NCI-H2171 treated with DMSO at 0.1 percent for 48 hours (cell line): ENCODE measurements at regions not wholly inside any gene's neighbourhood (a gene's known extent, or its start where the extent isn't known, plus 50 kb on each side); places are given as distances from the start of the nearest gene placed in this dataset.
"Not testable (repeated sequence)": the region's sequence is repeated elsewhere in the genome, so short reads cannot be mapped to it uniquely, and the experiment has no call there.

Source experiments
- DNase-seq: peaks from one replicate; lab custom pipeline; 2025; lab: John Stamatoyannopoulos, UW

- DNase-seq: no peak
Measured at GRCh38 chr7:104956753-104957450, 57.1 kb upstream of the KMT2E start.

- no peak for DNase-seq
Measured at GRCh38 chr7:104958371-104958865, 55.6 kb upstream of the KMT2E start.

GRCh38 chr7:104959483-104959882, 54.5 kb upstream of the KMT2E start:
- DNase-seq: not testable (repeated sequence)

DNA sequence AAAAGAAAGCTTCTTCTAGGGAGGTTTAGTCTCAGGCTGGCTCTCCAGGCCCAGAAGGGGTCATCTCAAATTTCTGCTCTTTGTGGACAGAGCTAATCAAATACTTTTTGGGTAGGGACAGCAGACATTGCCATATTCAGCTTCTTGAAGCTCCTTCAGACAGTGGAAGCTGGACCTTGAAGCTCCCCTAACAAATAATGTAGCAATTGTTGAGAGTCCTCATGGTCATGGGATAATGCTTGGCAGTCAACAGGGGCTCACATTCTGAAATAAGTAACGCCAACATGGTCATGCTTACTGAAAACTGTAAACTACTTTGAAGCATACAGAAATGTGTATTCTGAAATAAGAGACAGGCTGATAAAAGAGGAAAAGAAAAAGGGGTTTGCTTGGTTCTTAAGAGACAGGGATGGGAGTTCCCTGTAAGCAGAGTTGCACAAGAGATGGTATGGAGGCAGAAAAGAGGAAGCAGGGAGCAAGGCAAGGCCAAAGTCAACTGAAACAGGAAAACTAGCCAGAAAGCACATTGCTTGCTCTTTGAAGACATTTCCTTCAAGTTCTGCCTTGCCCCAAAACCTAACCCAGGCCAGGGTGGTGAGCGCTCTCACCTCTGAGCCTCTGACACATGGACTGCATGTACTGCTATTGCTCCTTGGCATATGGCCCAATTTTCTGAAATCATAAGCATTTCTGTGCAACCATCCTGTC, 53.1 kb upstream of the KMT2E start:
- DNase-seq: no peak

DNA sequence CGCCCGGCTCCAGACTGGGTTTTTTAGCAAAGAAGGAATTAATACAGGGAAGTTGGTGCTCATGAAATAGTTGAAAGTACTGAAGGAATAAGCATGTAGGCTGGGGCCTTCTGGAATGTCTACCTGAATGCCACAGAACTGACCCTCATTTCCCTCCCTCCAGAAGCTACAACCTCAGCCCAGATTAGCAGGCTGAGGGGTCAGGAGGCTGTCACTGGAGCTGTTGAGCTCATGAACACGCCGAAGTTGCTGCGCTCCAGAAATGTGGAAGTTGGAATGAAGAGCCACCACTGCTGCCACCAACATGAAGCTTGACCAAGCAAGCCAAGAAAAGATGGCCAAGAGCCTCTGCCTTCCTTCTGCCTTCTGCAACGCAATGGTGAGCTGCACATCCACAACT, 52.2 kb upstream of the KMT2E start:
- no peak for DNase-seq

- no peak for DNase-seq
Measured at GRCh38 chr7:104962781-104963180, 51.2 kb upstream of the KMT2E start.

- no peak for DNase-seq
Measured at GRCh38 chr7:104963378-104963990, 50.5 kb upstream of the KMT2E start.

- peak; percentile 18 for DNase-seq
Measured at GRCh38 chr7:104963991-104964385, 50.0 kb upstream of the KMT2E start.
